Keratinocyte (primary cell): ENCODE measurements at regions not wholly inside any gene's neighbourhood (a gene's known extent, or its start where the extent isn't known, plus 50 kb on each side); places are given as distances from the start of the nearest gene placed in this dataset.

Source experiments
- DNase-seq: peaks from one replicate; pipeline ENCODE4 v3.0.0-alpha.2; 2011; ENCODE audit warnings: low read depth, missing footprints, low spot score
- FAIRE-seq: peaks from 2 replicates; lab custom pipeline; 2011; peaks lifted over from hg19 to GRCh38; lab: Jason Lieb, UNC
- H2AFZ ChIP-seq: 2 replicates; pipeline ENCODE4 v1.6.0; 2012; ENCODE audit warnings: low read length, control low read depth, inconsistent platforms; ENCODE audit not compliant: control insufficient read depth
- H3K27ac ChIP-seq: 2 replicates; pipeline ENCODE4 v1.5.1; 2011; ENCODE audit warnings: low read length; ENCODE audit not compliant: control insufficient read depth, insufficient read depth
- H3K27me3 ChIP-seq: 3 replicates; pipeline ENCODE4 v1.6.0; 2011; ENCODE audit warnings: low read length; ENCODE audit not compliant: control insufficient read depth, insufficient read depth; ENCODE audit errors: extremely low read depth
- H3K36me3 ChIP-seq, 2 experiments: 2 replicates in 1 of 2; 3 replicates in 1 of 2; pipeline ENCODE4 v1.5.1; 2011; ENCODE audit warnings: low read length in 2 of 2, mild to moderate bottlenecking in 1 of 2; ENCODE audit not compliant: control insufficient read depth in 2 of 2, insufficient read depth in 2 of 2; ENCODE audit errors: extremely low read depth in 1 of 2
- H3K4me1 ChIP-seq: 3 replicates; pipeline ENCODE4 v1.5.1; 2011; ENCODE audit warnings: low read length; ENCODE audit not compliant: control insufficient read depth, insufficient read depth; ENCODE audit errors: extremely low read depth
- H3K4me2 ChIP-seq: 3 replicates; pipeline ENCODE4 v1.6.0; 2011; ENCODE audit warnings: low read depth, low read length; ENCODE audit not compliant: control insufficient read depth, insufficient read depth; ENCODE audit errors: extremely low read depth
- H3K4me3 ChIP-seq, 3 experiments: fragments of 200-600 bp in 1 of 3; sonication (generic) in 1 of 3; 2 replicates in 2 of 3; 3 replicates in 1 of 3; pipeline ENCODE4 v1.5.1; 2011 to 2016; ENCODE audit warnings: low read length in 3 of 3, mild to moderate bottlenecking in 3 of 3, control low read depth in 2 of 3, inconsistent platforms in 1 of 3, low read depth in 1 of 3, mixed read lengths in 1 of 3, mixed run types in 1 of 3, moderate library complexity in 1 of 3; ENCODE audit not compliant: control insufficient read depth in 2 of 3, insufficient read depth in 2 of 3; ENCODE audit errors: extremely low read depth in 1 of 3
- H3K79me2 ChIP-seq: 2 replicates; pipeline ENCODE4 v1.6.0; 2012; ENCODE audit warnings: low read length; ENCODE audit not compliant: control insufficient read depth, insufficient read depth
- H3K9ac ChIP-seq: 3 replicates; pipeline ENCODE4 v1.6.0; 2011; ENCODE audit warnings: low read length; ENCODE audit not compliant: control insufficient read depth, insufficient read depth; ENCODE audit errors: extremely low read depth
- H3K9me1 ChIP-seq: 3 replicates; pipeline ENCODE4 v1.6.0; 2011; ENCODE audit warnings: low read length; ENCODE audit not compliant: control insufficient read depth, insufficient read depth; ENCODE audit errors: extremely low read depth
- H3K9me3 ChIP-seq: 2 replicates; pipeline ENCODE4 v1.5.1; 2012; ENCODE audit warnings: low read depth, low read length; ENCODE audit not compliant: control insufficient read depth
- H4K20me1 ChIP-seq: 3 replicates; pipeline ENCODE4 v1.6.0; 2011; ENCODE audit warnings: low read length; ENCODE audit not compliant: control insufficient read depth, insufficient read depth; ENCODE audit errors: extremely low read depth
- CTCF ChIP-seq, 3 experiments: IDR thresholded peaks in 1 of 3; conservative IDR thresholded peaks in 1 of 3; optimal IDR thresholded peaks in 1 of 3; 2 replicates in 2 of 3; 3 replicates in 1 of 3; pipeline versions ENCODE3 to v1.5.1; 2011; ENCODE audit warnings: low read length in 3 of 3, mild to moderate bottlenecking in 3 of 3, moderate library complexity in 2 of 3, control low read depth in 1 of 3, inconsistent platforms in 1 of 3; ENCODE audit not compliant: insufficient read depth in 2 of 3; ENCODE audit errors: extremely low read depth in 1 of 3
- EZH2 ChIP-seq: IDR thresholded peaks from one replicate; pipeline ENCODE4 v1.6.1; 2012; ENCODE audit warnings: inconsistent platforms, mild to moderate bottlenecking, low read length, moderate library complexity
- dilution Hi-C: fragments of 300-500 bp; cut with MboI; formaldehyde crosslinking; loops from one replicate; pipeline ENCODE4 v1.7.0; 2020; ENCODE audit warnings: low sequenced_read_pairs; ENCODE audit not compliant: extremely low pct_ligation_motif_present

GRCh38 chr4:36921476-36922216 is 322.9 kb upstream of the NWD2 start:
- dilution Hi-C loops, result no loop called here
- Histone ChIP-seq H3K9ac (no peak overlapping the region), H3K27ac (no peak overlapping the region), H3K27me3 (no peaks in the 10 kb centered on the region), H3K79me2 (no peaks in the 10 kb centered on the region), H3K4me1 (no peaks in the 10 kb centered on the region), H3K9me3 (no peaks in the 10 kb centered on the region), H3K36me3 (no peaks in the 10 kb centered on the region), H3K4me2 (no peak overlapping the region), H4K20me1 (no peaks in the 10 kb centered on the region), H2AFZ (no peak overlapping the region), H3K9me1 (no peaks in the 10 kb centered on the region), H3K4me3 (no peak overlapping the region)
- FAIRE-seq (no peak), DNase-seq (no peak)
- TF ChIP-seq CTCF (optimal IDR thresholded peaks at IDR 0.05 in 1 of 3, IDR thresholded peaks at IDR 0.05 in 1 of 3, conservative IDR thresholded peaks at IDR 0.05 in 1 of 3; ENCODE audit: extremely low read depth in 1 of 3, insufficient read depth in 2 of 3, low read length in 3 of 3) (no peak), EZH2 (no peak)

GRCh38 chr4:36930562-36931111 is 313.9 kb upstream of the NWD2 start:
- Histone ChIP-seq H4K20me1 (no peaks in the 10 kb centered on the region), H3K9me1 (no peaks in the 10 kb centered on the region), H3K36me3 (no peaks in the 10 kb centered on the region), H3K4me2 (no peak overlapping the region), H3K27me3 (no peaks in the 10 kb centered on the region), H2AFZ (no peak overlapping the region), H3K4me3 (no peak overlapping the region), H3K79me2 (no peaks in the 10 kb centered on the region), H3K4me1 (no peaks in the 10 kb centered on the region), H3K9ac (no peak overlapping the region), H3K27ac (no peak overlapping the region), H3K9me3 (no peaks in the 10 kb centered on the region)
- no peak for TF ChIP-seq CTCF (optimal IDR thresholded peaks at IDR 0.05 in 1 of 3, IDR thresholded peaks at IDR 0.05 in 1 of 3, conservative IDR thresholded peaks at IDR 0.05 in 1 of 3; ENCODE audit: extremely low read depth in 1 of 3, insufficient read depth in 2 of 3, low read length in 3 of 3)
- no peak for TF ChIP-seq EZH2
- DNase-seq (no peak), FAIRE-seq (no peak)
- dilution Hi-C loops, result no loop called here
